GM10248 (cell line): ENCODE measurements at regions not wholly inside any gene's neighbourhood (a gene's known extent, or its start where the extent isn't known, plus 50 kb on each side); places are given as distances from the start of the nearest gene placed in this dataset.

Source experiments
- CTCF ChIA-PET: fragments of 300-600 bp; sonication (Branson Sonifier 250); formaldehyde crosslinking; extraction: SDS; loops from one replicate; lab custom pipeline; 2021; ENCODE audit warnings: antibody characterized with exemption; lab: Yijun Ruan, JAX
- POLR2A ChIA-PET: fragments of 350-650 bp; sonication (Branson Sonifier 250); formaldehyde crosslinking; extraction: SDS; loops from one replicate; lab custom pipeline; 2020; ENCODE audit warnings: antibody characterized with exemption; lab: Yijun Ruan, JAX
- DNase-seq: peaks from one replicate; pipeline ENCODE4 v3.0.0; 2012; ENCODE audit errors: extremely low spot score
- TF ChIP-seq, protein P1 (sequence below): IDR thresholded peaks from 2 replicates; pipeline ENCODE4 v1.5.1; 2012; ENCODE audit warnings: mild to moderate bottlenecking, low read depth; ENCODE audit errors: extremely low read depth, missing control alignments, control extremely low read depth

DNA sequence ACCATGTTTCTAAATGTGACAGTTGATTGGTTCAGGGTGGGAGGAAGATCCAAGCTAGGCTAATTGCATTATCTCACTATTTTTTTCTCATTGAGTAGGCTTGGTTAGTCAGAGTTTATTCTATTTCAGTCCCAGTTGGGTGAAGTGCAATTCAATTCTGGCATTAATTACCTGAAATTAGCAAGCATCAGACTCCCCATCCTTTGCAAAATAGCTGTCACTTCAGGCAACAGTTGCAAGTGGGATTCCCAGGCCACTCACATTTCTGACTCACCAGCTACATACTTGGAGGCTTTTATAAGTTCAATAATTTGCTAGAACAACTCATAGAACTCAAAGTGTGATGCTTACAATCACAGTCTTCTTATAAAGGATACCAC is 155.8 kb upstream of the HAND2 start:
- ChIA-PET CTCF (interaction anchor here (1.0 kb wide), 1 partner anchor 10 kb away, joined by 3 read pairs; no protein-coding TSS in a partner anchor), POLR2A (no interaction called here)
- no peak for DNase-seq
- TF ChIP-seq, protein P1, sequence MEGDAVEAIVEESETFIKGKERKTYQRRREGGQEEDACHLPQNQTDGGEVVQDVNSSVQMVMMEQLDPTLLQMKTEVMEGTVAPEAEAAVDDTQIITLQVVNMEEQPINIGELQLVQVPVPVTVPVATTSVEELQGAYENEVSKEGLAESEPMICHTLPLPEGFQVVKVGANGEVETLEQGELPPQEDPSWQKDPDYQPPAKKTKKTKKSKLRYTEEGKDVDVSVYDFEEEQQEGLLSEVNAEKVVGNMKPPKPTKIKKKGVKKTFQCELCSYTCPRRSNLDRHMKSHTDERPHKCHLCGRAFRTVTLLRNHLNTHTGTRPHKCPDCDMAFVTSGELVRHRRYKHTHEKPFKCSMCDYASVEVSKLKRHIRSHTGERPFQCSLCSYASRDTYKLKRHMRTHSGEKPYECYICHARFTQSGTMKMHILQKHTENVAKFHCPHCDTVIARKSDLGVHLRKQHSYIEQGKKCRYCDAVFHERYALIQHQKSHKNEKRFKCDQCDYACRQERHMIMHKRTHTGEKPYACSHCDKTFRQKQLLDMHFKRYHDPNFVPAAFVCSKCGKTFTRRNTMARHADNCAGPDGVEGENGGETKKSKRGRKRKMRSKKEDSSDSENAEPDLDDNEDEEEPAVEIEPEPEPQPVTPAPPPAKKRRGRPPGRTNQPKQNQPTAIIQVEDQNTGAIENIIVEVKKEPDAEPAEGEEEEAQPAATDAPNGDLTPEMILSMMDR: no peak

DNA sequence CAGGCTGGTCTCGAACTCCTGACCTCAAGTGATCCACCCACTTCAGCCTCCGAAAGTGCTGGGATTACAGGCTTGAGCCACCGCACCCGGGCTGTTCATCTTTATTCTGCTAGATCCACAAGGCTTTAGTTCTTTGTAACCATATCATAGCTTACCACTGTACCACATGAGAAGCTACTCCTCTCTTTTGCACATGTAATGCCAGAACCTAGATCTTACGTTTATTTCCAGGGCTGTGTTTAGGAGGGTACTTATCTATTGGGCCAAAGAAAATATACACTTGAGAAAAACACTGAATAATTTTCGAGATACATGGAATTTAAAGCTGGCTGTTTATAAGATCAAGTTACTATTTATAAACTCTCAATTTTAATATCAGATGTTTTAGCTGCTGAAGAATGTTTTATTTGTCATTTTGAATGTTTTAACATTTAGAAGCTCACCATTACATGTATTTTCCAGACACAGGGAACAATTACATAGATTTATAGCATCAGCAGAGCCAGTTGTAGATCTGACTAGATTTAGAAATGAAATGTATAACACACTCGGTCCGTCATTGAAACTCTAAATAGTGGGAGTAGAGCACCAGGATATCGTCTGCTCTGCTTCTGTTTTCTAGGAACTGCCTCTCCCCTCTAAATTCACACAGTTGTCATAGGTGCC is 155.3 kb upstream of the HAND2 start:
- no peak for DNase-seq
- CTCF ChIA-PET: interaction anchor here (1.0 kb wide), 1 partner anchor 9 kb away, joined by 3 read pairs; no protein-coding TSS in a partner anchor
- TF ChIP-seq, protein P1: no peak
- POLR2A ChIA-PET: no interaction called here

DNA sequence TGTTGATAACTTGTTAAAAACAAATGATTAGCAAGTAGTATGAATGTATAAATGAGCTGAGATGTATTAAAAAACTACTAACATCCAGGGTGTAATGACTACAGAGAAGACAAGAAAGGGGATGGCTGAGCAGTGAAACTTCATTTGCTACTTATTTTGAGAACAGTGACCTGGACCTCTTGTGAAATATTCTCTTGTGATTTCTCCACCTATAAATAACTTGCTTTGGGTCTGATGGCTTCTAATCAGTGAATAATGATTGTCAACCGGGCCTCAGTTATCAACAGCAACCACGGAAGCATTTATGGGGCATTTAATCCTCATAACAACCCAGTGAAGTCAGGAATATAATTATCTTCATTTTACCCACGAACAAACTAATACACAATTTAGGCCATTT is 154.2 kb upstream of the HAND2 start:
- CTCF ChIA-PET: no interaction called here

DNA sequence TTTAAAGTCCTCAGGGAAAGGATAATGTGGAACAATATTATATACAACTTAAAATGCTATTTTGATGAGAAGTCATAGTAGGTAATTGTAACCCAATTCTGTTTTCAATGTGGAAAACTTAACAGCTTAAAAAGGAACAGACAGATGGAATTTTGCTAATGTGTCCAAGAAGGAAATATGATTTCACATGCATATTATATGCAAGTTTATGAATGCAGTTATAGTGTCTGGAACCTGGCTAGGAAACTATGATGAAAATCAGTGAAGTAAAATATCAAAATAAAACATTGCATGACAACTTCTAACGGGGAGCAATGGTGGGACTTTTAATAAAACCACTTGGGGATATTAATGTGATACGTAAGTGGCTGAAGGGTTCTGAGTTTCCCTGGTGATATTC is 152.6 kb upstream of the HAND2 start:
- TF ChIP-seq, protein P1: no peak
- DNase-seq: no peak

More for the DNA sequence above, 154.2 kb upstream of the HAND2 start:
- POLR2A ChIA-PET: no interaction called here
- TF ChIP-seq, protein P1: no peak
- no peak for DNase-seq

DNA sequence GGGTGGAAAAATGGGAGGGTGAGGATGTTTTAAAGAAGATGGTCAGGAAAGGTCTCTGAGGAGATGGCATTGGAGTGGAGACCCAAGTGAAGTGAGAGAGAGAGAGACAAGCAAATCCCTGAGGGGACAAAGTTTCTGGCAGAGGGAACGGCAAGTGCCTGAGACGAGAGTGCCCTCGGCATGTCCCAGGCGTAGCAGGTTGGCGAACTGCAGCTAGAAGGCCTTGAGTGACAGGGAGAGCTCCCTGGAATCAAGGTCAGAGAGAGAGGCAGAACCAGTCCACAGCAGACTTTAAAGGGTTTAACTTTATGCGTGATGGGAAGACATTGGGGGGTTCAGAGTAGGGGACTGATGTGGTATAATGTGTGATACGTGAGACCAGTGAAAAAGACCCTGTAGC is 150.2 kb upstream of the HAND2 start:
- CTCF ChIA-PET: interaction anchor here (1.0 kb wide), 1 partner anchor 11 kb away, joined by 4 read pairs; no protein-coding TSS in a partner anchor
- POLR2A ChIA-PET: no interaction called here
- TF ChIP-seq, protein P1: no peak
- DNase-seq: no peak

More for the DNA sequence above, 152.6 kb upstream of the HAND2 start:
- CTCF ChIA-PET: no interaction called here
- POLR2A ChIA-PET: no interaction called here

DNA sequence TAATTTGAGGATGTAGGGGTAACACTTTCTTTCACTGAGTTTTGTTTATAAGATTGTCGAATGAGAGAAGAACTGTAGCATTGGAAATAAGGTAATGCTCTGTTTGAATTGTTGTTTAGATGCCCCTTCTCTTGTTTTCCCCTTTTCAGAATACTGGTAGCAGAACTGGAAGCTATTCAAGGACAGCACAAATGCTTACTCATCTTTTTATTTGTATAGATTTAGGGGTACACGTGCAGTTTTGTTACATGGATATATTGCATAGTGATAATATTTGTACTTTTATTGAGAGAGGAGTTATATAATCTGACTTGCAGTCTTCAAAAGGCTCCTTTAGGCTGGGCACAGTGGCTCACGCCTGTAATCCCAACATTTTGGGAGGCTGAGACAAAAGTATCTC is 145.4 kb upstream of the HAND2 start:
- TF ChIP-seq, protein P1: no peak
- no peak for DNase-seq
- ChIA-PET CTCF (no interaction called here), POLR2A (no interaction called here)
